RWPE1 (cell line): ENCODE measurements at regions not wholly inside any gene's neighbourhood (a gene's known extent, or its start where the extent isn't known, plus 50 kb on each side); places are given as distances from the start of the nearest gene placed in this dataset.
A peak's percentile ranks its signal among the peaks of the same experiment; 100 is the strongest.

Experiments used
- CTCF ChIA-PET: fragments of 350-600 bp; sonication (Branson Sonifier 250); formaldehyde crosslinking; extraction: SDS; loops from one replicate; lab custom pipeline; 2021; lab: Yijun Ruan, JAX
- POLR2A ChIA-PET: fragments of 400-600 bp; formaldehyde crosslinking; extraction: SDS; loops from one replicate; lab custom pipeline; 2020; ENCODE audit warnings: antibody characterized with exemption; ENCODE audit not compliant: low non-redundant PET; lab: Yijun Ruan, JAX
- DNase-seq: peaks from one replicate; pipeline ENCODE4 v3.0.0; 2012; ENCODE audit warnings: low spot score
- H3K27ac ChIP-seq: fragments of 450-650 bp; 2 replicates; pipeline ENCODE4 v1.5.1; 2017
- TF ChIP-seq, protein P1 (sequence below): fragments of 450-650 bp; conservative IDR thresholded peaks from 2 replicates; pipeline ENCODE4 v1.5.1; 2017; ENCODE audit warnings: low read depth, mild to moderate bottlenecking

DNA sequence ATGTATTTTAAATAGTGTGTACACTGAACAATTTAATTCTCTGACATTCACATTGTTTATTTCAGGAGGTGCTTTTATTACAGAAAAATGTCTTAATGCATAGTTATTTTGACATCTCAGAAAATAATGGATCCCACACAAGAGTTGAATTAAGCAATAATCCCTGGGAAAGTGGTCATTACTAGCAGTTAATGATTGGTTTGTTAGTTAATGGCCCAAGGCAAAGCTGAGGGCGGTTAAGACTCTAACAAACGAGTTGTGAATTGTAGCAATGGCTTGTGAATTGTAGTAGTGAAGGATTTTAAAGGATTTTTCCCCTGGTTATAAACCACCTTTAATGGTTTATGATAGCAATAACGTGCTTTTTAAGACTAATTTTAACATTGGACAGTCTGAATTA lies 1316.0 kb upstream of the GJE1 start:
- TF ChIP-seq, protein P1, sequence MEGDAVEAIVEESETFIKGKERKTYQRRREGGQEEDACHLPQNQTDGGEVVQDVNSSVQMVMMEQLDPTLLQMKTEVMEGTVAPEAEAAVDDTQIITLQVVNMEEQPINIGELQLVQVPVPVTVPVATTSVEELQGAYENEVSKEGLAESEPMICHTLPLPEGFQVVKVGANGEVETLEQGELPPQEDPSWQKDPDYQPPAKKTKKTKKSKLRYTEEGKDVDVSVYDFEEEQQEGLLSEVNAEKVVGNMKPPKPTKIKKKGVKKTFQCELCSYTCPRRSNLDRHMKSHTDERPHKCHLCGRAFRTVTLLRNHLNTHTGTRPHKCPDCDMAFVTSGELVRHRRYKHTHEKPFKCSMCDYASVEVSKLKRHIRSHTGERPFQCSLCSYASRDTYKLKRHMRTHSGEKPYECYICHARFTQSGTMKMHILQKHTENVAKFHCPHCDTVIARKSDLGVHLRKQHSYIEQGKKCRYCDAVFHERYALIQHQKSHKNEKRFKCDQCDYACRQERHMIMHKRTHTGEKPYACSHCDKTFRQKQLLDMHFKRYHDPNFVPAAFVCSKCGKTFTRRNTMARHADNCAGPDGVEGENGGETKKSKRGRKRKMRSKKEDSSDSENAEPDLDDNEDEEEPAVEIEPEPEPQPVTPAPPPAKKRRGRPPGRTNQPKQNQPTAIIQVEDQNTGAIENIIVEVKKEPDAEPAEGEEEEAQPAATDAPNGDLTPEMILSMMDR, result no peak
- no peak for DNase-seq
- CTCF ChIA-PET, result no interaction called here
- no peak overlapping the region for H3K27ac ChIP-seq
- POLR2A ChIA-PET, result no interaction called here

DNA sequence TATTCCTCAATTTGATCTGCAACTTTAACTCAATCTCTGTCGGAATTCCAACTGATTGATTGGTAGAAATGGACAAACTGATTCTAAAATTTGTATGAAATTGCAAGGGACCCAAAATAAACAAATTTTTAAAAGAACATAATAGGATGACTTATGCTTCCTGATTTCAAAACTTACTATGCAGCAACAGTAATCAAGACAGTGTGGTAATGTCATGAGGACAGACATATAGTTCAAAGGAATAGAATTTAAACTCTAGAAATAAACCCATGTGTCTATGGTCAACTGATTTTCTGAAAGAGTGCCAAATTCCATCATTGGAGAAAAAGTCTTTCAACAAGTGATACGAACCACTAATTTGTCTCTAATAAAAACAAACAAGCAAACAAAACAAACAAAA lies 1320.1 kb upstream of the GJE1 start:
- DNase-seq, result no peak
- TF ChIP-seq, protein P1, result no peak
- ChIA-PET POLR2A (no interaction called here), CTCF (no interaction called here)
- H3K27ac ChIP-seq, result no peak overlapping the region

DNA sequence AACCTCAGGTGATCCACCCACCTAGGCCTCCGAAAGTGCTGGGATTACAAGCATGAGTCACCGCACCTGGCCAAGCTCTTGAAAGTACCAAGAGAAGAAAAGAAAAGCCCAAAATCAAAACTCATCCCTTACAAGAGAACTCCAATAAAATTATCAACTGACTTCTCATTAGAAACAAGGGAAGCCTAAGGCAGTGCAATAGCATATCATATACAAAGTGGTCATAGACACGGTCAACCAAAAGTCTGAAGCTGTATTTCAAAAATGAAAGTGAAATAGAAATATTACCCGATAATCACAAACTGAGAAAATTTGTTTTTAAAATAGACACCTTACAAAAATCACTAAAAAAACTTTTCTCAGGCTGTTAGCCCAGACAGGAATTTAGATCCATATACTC lies 1321.1 kb upstream of the GJE1 start:
- ChIA-PET POLR2A (no interaction called here), CTCF (interaction anchor here (0.6 kb wide), 1 partner anchor 1771 kb away, joined by 4 read pairs; no protein-coding TSS in a partner anchor)
- TF ChIP-seq, protein P1, result no peak
- no peak for DNase-seq
- no peak overlapping the region for H3K27ac ChIP-seq

DNA sequence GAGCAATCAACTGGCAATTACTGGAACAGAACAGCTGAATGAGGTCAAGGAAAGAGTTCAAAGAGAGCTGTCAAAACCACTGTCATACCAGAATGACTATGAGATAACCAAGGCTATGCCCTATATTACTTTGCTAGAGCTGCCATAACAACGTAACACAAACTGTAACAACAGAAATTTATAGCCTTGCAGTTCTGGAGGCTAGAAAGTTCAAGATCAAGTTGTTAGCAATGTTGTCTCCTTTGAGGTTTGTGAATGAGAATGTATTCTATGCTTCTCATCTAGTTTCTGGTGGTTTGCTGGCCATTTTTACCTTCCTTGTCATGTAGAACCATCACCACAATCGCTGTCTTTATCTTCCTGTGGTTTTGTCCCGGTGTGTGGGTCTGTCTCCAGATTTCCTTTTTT lies 1323.0 kb upstream of the GJE1 start:
- ChIA-PET POLR2A (no interaction called here), CTCF (no interaction called here)
- no peak for DNase-seq
- H3K27ac ChIP-seq, result no peak overlapping the region
- TF ChIP-seq, protein P1, result no peak

DNA sequence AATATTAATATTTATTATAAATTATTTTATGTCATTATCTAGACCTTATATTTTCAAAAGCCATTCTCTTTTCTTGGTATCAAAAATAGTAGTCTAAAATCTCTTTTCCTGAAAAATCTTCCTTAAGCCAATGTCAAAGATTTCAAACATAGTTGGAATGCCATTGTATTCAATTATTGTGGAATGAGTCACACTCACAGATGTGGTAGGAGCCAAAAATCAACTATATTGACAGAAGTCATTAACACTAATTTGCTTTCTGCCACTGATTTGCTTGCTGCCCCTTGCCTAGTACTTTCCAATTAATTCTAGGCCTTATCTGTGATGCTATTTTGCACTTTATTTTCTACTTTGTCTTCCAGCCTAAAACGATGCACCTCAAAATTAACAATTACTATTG lies 1326.3 kb upstream of the GJE1 start:
- peak; percentile 22 for DNase-seq
- H3K27ac ChIP-seq, result no peak overlapping the region
- CTCF ChIA-PET, result interaction anchor here (0.6 kb wide), 1 partner anchor 1285 kb away, joined by 3 read pairs; no protein-coding TSS in a partner anchor
- TF ChIP-seq, protein P1, result no peak
- POLR2A ChIA-PET, result no interaction called here

DNA sequence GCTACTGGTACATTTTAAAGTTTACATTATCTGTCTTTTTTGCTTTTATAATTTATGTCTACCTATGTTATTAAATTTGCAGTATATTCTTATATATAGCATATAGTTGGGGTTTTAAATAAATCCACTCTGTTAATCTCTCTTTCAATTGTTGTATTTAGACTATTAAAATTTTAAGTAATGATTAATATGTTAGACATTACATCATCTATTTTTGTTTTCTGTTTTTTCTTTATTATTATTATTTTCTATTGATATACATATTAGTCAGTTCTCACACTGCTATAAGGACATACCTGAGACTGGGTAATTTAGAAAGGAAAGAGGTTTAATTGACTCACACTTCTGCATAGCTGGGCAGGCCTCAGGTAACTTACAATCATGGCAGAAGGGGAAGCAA lies 1338.2 kb upstream of the GJE1 start:
- ChIA-PET CTCF (no interaction called here), POLR2A (no interaction called here)
- no peak overlapping the region for H3K27ac ChIP-seq
- DNase-seq, result no peak
- TF ChIP-seq, protein P1, result no peak

DNA sequence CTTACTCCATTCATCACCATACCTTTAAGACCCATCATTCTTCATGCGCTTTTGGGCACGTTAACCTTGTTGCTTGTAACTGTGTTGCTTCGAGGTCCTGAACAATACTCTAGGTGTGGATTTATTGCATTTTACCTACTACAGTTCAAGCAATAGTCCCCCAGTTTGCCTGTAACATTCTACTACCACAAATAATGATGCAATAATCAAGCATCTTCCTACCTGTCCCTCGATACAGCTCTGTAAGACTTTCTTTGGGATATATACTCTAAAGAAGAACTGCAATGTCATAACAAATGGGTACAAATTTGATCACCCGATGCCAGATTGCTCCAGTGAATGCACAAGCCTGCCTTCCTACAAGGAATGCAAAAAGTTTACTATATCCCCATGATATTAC lies 1342.6 kb upstream of the GJE1 start:
- POLR2A ChIA-PET, result no interaction called here
- H3K27ac ChIP-seq, result no peak overlapping the region
- DNase-seq, result no peak
- CTCF ChIA-PET, result no interaction called here
- TF ChIP-seq, protein P1, result no peak
